Glomerular endothelial cell (primary cell): ENCODE measurements at regions not wholly inside any gene's neighbourhood (a gene's known extent, or its start where the extent isn't known, plus 50 kb on each side); places are given as distances from the start of the nearest gene placed in this dataset.

Source experiments
- DNase-seq: peaks from one replicate; pipeline ENCODE4 v3.0.0-alpha.2; 2011; ENCODE audit warnings: low read depth, low spot score; ENCODE audit errors: extremely low read depth

- no peak for DNase-seq
Observed at GRCh38 chr16:81185416-81185815, 53.1 kb upstream of the BCO1 start.

DNA sequence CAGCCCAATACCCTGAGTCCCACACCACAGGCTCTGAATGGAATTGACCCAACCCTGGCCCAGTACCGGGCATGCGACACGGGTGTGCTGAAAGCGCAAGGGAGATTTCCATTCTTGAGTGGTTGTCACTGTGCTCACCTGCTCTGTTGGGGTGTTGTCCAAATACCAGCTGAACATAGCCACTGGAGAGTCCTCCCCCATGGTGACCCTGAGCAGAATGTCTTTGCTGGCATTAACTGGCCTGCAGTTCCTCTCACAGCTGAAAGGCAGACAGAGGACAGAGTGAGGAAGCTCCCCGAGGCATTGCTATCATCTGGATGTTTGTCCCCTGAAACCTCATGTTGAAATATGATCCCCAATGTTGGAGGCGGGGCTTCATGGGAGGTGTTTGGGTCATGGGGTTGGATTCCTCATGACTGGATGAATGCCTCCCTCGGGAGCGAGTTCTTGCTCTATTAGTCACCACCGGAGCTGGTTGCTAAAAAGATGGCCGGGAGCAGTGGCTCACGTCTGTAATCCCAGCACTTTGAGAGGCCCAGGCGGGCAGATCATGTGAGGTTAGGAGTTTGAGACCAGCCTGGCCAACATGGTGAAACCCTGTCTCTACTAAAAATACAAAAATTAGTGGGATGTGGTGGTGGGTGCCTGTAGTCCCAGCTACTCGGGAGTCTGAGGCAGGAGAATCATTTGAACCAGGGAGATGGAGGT is 57.3 kb upstream of the BCO1 start:
- DNase-seq: peak; percentile 72

GRCh38 chr16:81180578-81180977 is 57.9 kb upstream of the BCO1 start:
- DNase-seq: no peak

GRCh38 chr16:81179219-81179618 is 59.3 kb upstream of the BCO1 start:
- no peak for DNase-seq

DNA sequence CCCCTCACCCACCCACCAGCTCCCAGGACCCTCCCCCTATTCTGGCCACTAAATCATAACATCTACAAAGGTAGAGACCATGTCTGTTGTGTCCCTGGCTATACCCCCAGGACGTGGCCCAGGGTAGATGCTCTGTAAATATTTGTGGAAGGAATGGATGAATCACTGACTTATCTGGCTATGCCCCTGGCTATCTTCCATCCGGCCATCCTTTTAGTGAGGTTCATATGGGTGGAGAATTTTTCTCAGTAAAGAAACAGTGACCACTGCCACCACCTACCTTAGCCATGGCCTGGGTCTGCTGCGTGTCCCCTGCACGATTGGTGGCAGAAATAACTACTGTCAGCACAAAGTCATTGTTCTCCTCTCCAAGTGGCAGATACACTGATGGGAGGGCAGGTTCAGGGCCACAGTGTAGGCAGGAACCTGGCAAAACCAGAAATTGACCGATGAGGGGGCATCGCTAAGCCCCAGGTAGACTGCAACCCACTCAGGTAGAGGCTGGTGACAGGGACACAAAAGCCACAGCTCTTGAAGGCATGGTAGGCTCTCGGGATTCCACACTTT is 63.1 kb upstream of the BCO1 start:
- DNase-seq: no peak

- DNase-seq: no peak
Observed at GRCh38 chr16:81174644-81175324, 63.7 kb upstream of the BCO1 start.

- DNase-seq: no peak
Observed at GRCh38 chr16:81172769-81173658, 65.5 kb upstream of the BCO1 start.

- DNase-seq: no peak
Observed at GRCh38 chr16:81170824-81171223, 67.7 kb upstream of the BCO1 start.

DNA sequence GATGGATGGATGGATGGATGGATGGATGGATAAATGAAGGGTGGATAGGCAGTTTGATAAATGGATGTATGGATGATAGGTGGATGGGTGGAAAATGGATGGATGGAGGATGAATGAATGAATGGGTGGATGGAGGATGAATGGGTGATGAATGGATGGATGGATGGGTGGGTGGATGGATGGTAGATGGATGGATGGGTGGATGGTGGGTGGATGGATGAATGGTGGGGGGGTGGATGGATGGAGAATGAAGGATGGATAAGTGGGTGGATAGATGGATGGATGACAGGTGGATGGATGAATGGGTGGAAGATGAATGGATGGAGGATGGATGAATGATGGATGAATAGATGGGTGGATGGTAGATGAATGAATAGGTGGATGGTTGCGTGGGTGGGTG is 70.1 kb upstream of the BCO1 start:
- DNase-seq: no peak

GRCh38 chr16:81167851-81168250 is 70.6 kb upstream of the BCO1 start:
- no peak for DNase-seq

- DNase-seq: no peak
Observed at GRCh38 chr16:81166417-81167300, 70.5 kb upstream of the GCSH start.

- no peak for DNase-seq
Observed at GRCh38 chr16:81165411-81166097, 69.4 kb upstream of the GCSH start.

DNA sequence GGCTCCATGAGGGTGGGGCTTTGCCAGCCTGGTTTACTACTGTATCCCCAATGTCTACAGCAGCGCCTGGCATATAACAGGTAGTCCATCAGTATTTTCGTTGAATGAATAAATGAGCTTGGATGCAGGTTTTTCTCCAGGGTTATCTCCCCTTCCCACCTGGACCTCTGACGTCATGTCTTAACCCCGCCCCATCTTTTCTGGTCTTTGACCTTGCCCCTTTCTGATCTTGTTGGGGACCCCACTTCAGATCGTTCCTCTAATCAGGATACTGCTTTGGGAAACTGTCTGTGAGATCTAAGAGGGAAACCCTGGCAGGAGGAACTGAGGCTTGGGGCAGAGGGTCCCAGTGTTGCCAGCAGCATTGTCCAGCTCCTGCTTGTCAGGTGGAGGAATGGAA is 68.8 kb upstream of the GCSH start:
- DNase-seq: no peak

GRCh38 chr16:81164481-81164880 is 68.3 kb upstream of the GCSH start:
- DNase-seq: no peak

DNA sequence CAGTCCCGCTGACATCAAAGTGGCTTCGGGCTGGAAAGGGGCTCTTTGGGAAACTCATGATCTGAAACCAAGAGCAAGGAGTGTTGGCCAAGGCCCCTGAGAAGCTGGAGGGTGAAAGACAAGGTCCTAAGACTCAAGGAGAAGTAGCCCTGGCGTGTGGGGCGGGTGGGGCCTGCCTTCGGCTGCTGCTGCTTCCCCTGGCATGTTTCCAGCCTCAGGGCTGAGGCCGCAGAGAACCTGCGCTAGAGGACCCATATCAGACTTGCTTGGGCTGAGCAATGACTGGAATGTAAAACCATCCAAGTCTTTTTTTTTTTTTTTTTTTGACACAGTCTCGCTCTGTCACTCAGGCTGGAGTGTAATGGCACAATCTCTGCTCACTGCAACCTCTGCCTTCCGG is 67.5 kb upstream of the GCSH start:
- no peak for DNase-seq

- no peak for DNase-seq
Observed at GRCh38 chr16:81158964-81159363, 62.8 kb upstream of the GCSH start.

DNA sequence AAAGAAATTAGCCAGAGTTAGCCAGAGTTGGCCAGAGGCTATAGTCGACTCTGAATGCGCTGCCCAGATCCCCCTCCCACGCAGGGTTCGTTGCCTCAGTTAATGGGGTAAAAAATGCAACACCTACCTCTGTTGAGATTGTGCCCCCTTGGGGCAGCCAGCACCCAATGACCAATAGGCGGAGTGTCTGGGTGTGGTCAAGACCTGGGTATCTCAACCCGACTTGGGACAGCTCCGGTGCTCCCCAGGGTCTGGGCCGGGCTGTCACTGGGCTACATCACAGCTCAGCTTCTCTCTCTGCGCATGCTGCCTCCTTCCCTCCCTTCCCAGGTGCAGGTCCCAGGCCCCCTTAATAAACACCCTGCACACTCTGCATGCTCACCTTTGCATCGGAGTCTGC is 59.6 kb upstream of the GCSH start:
- no peak for DNase-seq

- no peak for DNase-seq
Observed at GRCh38 chr16:81151648-81152310, 55.6 kb upstream of the GCSH start.

DNA sequence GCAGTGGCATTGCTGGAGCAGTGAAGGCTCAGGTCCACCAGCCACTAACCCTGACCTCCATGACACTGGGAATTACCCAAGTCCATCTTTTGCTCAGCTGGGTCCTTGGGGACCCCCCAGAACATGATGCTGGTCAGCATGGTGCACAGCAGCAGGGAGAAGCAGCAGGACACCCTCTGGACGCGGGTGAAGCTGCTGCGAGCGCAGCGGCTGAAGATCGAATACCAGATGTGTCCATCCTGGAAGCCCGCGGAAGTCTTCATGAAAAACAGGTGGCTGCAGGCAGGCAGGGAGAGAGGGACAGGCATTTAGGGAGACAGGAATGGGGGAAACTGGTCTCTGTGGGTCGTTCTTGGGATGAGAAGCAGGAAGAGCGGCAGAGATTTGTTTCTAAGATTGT is 53.4 kb upstream of the GCSH start:
- DNase-seq: no peak
